Colonic mucosa (tissue), 4 donors: ENCODE measurements at regions not wholly inside any gene's neighbourhood (a gene's known extent, or its start where the extent isn't known, plus 50 kb on each side); places are given as distances from the start of the nearest gene placed in this dataset.

Experiments
- DNase-seq: peaks from one replicate; pipeline ENCODE4 v3.0.0-alpha.2; 2020
- H3K27ac ChIP-seq: fragments of 200-600 bp; one replicate; pipeline ENCODE4 v1.8.0; 2021
- H3K27me3 ChIP-seq: fragments of 200-600 bp; one replicate; pipeline ENCODE4 v1.8.0; 2021
- H3K36me3 ChIP-seq: fragments of 200-600 bp; one replicate; pipeline ENCODE4 v1.8.0; 2021
- H3K4me1 ChIP-seq: fragments of 200-600 bp; one replicate; pipeline ENCODE4 v1.8.0; 2021; ENCODE audit warnings: mild to moderate bottlenecking
- H3K4me3 ChIP-seq: fragments of 200-600 bp; one replicate; pipeline ENCODE4 v1.8.0; 2021
- H3K9ac ChIP-seq, 2 donors: one replicate each; pipeline ENCODE4 v1.7.0; 2013; ENCODE audit warnings: control low read depth in 2 of 2, low read depth in 2 of 2, low read length in 2 of 2
- H3K9me3 ChIP-seq: fragments of 200-600 bp; one replicate; pipeline ENCODE4 v1.8.0; 2021
- intact Hi-C: fragments of 100-400 bp; cut with DNase I; formaldehyde crosslinking; loops from one replicate; pipeline ENCODE4 v1.14.1; 2022
- TF ChIP-seq, protein P1 (sequence below): fragments of 200-600 bp; IDR thresholded peaks from one replicate; pipeline ENCODE4 v1.8.0; 2022; ENCODE audit warnings: antibody characterized with exemption, mild to moderate bottlenecking
- donor health status: healthy.
- donor health status: DM: no; HTN: no; CAD: no.
- donor health status: DM: no; HTN: no; CAD: no.

DNA sequence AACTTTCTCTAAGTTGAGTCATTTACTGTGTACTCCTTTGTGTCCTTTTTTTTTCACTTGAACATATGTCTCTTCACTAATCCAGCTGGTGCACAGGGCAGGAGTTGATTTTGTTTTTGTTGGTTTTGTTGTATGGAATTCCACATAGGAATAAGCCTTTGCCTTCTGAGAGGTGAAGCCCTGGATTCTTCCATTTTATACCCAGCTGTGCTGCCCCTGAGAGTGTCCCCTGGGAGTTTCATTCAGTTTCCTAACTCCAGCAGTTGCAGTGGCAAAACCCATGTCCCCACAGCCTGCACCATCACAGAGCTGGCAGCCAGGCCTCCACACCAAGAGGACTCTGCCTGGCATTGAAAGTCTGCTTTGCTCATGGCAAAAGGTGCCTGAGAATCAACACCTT is 107.3 kb upstream of the SYNDIG1 start:
- H3K9ac ChIP-seq, result no peak overlapping the region
- H3K9me3 ChIP-seq, result no peaks in the 10 kb centered on the region
- intact Hi-C loops, result no loop called here
- no peak overlapping the region for H3K27ac ChIP-seq
- H3K4me1 ChIP-seq, result no peaks in the 10 kb centered on the region
- H3K4me3 ChIP-seq, result no peak overlapping the region
- no peaks in the 10 kb centered on the region for H3K36me3 ChIP-seq
- no peaks in the 10 kb centered on the region for H3K27me3 ChIP-seq
- TF ChIP-seq, protein P1, sequence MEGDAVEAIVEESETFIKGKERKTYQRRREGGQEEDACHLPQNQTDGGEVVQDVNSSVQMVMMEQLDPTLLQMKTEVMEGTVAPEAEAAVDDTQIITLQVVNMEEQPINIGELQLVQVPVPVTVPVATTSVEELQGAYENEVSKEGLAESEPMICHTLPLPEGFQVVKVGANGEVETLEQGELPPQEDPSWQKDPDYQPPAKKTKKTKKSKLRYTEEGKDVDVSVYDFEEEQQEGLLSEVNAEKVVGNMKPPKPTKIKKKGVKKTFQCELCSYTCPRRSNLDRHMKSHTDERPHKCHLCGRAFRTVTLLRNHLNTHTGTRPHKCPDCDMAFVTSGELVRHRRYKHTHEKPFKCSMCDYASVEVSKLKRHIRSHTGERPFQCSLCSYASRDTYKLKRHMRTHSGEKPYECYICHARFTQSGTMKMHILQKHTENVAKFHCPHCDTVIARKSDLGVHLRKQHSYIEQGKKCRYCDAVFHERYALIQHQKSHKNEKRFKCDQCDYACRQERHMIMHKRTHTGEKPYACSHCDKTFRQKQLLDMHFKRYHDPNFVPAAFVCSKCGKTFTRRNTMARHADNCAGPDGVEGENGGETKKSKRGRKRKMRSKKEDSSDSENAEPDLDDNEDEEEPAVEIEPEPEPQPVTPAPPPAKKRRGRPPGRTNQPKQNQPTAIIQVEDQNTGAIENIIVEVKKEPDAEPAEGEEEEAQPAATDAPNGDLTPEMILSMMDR, result no peak
- no peak for DNase-seq

DNA sequence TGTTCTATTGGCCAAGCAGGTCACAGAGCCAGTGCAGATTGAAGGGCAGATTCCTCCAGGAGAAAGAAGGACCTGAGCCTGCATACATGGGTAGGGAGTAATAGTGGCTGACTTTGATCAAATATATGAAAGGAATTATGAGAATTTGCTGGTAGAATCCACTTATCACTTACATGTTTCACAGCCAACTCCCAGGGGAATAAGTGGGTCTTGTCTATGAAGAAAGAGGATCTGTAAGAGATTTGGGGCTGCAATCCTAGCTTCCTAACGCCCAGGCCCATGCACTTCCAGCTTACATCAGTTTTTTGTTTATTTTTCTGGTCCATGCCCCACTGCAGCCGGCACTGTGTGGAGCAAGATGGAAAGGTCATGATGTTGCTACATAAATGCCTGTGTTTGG is 107.9 kb upstream of the SYNDIG1 start:
- Histone ChIP-seq H3K27me3 (no peaks in the 10 kb centered on the region), H3K27ac (no peak overlapping the region), H3K36me3 (no peaks in the 10 kb centered on the region), H3K9me3 (no peaks in the 10 kb centered on the region), H3K9ac (no peak overlapping the region), H3K4me3 (no peak overlapping the region), H3K4me1 (no peaks in the 10 kb centered on the region)
- TF ChIP-seq, protein P1, result no peak
- DNase-seq, result no peak
- intact Hi-C loops, result no loop called here

DNA sequence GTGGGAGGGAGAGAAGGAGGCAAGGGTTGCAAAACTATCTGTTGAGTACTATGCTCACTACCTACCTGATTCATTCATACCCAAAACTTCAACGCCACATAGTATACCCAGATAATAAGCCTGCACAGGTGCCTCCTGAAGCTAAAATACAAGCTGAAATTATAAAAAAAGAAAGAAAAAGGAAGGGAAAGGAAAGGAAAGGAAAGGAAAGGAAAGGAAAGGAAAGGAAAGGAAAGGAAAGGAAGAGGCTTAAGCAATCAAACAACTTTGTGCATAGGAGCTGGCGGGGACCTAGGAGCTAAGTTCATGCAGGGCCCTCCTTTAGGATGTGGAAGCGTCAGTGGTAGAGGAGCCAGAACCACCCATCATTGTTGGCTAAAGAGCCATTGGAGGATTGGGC is 108.9 kb upstream of the SYNDIG1 start:
- no peaks in the 10 kb centered on the region for H3K27me3 ChIP-seq
- intact Hi-C loops, result no loop called here
- no peaks in the 10 kb centered on the region for H3K9me3 ChIP-seq
- TF ChIP-seq, protein P1, result no peak
- H3K36me3 ChIP-seq, result no peaks in the 10 kb centered on the region
- no peak for DNase-seq
- H3K4me3 ChIP-seq, result no peak overlapping the region
- H3K27ac ChIP-seq, result no peak overlapping the region
- no peak overlapping the region for H3K9ac ChIP-seq
- no peaks in the 10 kb centered on the region for H3K4me1 ChIP-seq

DNA sequence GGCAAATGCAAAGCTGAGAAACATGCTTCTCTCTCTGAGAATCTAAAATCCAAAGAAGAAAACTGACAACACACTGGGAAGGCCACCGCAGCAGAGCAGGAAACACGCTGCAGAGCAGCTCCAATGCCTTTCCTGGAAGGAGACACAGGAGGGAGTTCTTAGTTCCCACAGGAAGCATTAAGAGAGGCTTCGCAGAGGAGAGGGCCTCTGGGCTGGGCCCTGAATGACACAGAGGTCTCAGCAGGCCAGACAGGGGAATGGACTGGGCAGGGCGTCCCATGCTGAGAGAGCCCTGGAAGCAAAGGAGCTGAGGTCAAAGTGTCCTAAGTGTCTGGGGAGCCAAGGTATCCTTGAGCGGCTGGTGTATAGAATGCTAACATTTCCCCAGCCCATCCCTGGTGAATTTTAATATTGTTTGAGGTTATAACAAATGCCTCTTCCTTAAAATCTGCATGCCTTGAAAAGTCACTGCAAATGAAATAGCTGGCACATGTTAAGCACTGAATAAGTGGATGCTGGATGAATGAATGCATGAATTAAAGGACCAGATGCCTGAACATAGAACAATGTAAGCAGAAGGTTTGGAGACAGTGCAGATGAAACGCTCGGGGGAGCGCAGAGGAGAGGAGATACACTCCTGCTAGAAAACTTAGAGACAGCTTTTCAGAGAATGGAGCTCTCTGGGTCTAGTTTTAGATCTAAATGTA is 110.0 kb upstream of the SYNDIG1 start:
- H3K27ac ChIP-seq, result no peak overlapping the region
- no peaks in the 10 kb centered on the region for H3K36me3 ChIP-seq
- DNase-seq, result no peak
- H3K9ac ChIP-seq, result no peak overlapping the region
- TF ChIP-seq, protein P1, result no peak
- no peaks in the 10 kb centered on the region for H3K9me3 ChIP-seq
- no peak overlapping the region for H3K4me3 ChIP-seq
- H3K27me3 ChIP-seq, result no peaks in the 10 kb centered on the region
- intact Hi-C loops, result no loop called here
- H3K4me1 ChIP-seq, result no peaks in the 10 kb centered on the region

DNA sequence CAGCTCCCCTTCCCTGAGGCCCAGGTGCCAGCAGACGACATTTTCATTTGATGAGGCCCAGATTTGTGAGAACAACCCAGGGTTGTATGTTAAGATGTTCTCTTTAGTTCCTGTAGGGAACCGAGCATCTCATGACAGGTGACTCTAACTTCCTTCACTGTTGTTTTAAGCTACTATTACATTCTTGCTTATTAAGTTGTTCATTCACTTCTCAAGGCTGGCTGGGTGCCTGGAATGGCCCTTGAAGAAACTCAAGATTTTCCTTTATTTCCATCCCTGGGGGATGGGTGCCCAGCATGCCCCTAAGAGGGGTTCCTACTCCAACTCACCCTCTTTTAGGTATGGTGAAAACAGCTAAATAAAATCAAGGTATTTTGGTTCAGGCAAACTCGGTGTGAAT is 111.5 kb upstream of the SYNDIG1 start:
- Histone ChIP-seq H3K36me3 (no peaks in the 10 kb centered on the region), H3K4me1 (no peaks in the 10 kb centered on the region), H3K9me3 (no peaks in the 10 kb centered on the region), H3K27me3 (no peaks in the 10 kb centered on the region), H3K9ac (no peak overlapping the region), H3K27ac (no peak overlapping the region), H3K4me3 (no peak overlapping the region)
- DNase-seq, result no peak
- TF ChIP-seq, protein P1, result no peak
- intact Hi-C loops, result no loop called here
